Activated CD4-positive, alpha-beta T cell treated with anti-CD3 and anti-CD28 coated beads, Interleukin-2, amount 10 ng/mL, durations not matched to agents 24 days and 14 days (primary cell): ENCODE measurements at regions not wholly inside any gene's neighbourhood (a gene's known extent, or its start where the extent isn't known, plus 50 kb on each side); places are given as distances from the start of the nearest gene placed in this dataset.
"Not testable (repeated sequence)": the region's sequence is repeated elsewhere in the genome, so short reads cannot be mapped to it uniquely, and the experiment has no call there.

ENCODE experiments used
- DNase-seq: peaks from one replicate; pipeline ENCODE4 v3.0.0; 2022
- H3K27ac Mint-ChIP-seq: one replicate; pipeline ENCODE4 v1.8.0; 2022; ENCODE audit warnings: mild to moderate bottlenecking, mixed read lengths
- H3K27me3 Mint-ChIP-seq: one replicate; pipeline ENCODE4 v1.8.0; 2022; ENCODE audit warnings: mixed read lengths
- H3K36me3 Mint-ChIP-seq: one replicate; pipeline ENCODE4 v1.8.0; 2022; ENCODE audit warnings: low read depth, mild to moderate bottlenecking, mixed read lengths
- H3K4me1 Mint-ChIP-seq: one replicate; pipeline ENCODE4 v1.8.0; 2021; ENCODE audit warnings: mixed read lengths
- H3K4me3 Mint-ChIP-seq: one replicate; pipeline ENCODE4 v1.8.0; 2022; ENCODE audit warnings: mild to moderate bottlenecking, moderate library complexity, mixed read lengths
- H3K9me3 Mint-ChIP-seq: one replicate; pipeline ENCODE4 v1.8.0; 2021; ENCODE audit warnings: mixed read lengths
- intact Hi-C: fragments of 100-400 bp; cut with micrococcal nuclease; formaldehyde crosslinking; loops from one replicate; pipeline ENCODE4 v1.15.1; 2023

- no peaks in the 10 kb centered on the region for H3K27me3 Mint-ChIP-seq
- peaks cover 6% of the 10 kb centered on the region for H3K9me3 Mint-ChIP-seq
- DNase-seq = no peak
- no peaks in the 10 kb centered on the region for H3K4me1 Mint-ChIP-seq
- no peak overlapping the region for H3K27ac Mint-ChIP-seq
- intact Hi-C loops = no loop called here
- H3K4me3 Mint-ChIP-seq = no peak overlapping the region
- H3K36me3 Mint-ChIP-seq = no peaks in the 10 kb centered on the region
Observed at GRCh38 chr22:34592123-34592740, 473.7 kb upstream of the ISX start.

GRCh38 chr22:34599567-34599966, 466.4 kb upstream of the ISX start:
- intact Hi-C loops = no loop called here
- Mint-ChIP-seq H3K4me1 (no peaks in the 10 kb centered on the region), H3K27ac (no peak overlapping the region), H3K9me3 (peaks cover 5% of the 10 kb centered on the region), H3K4me3 (no peak overlapping the region), H3K27me3 (no peaks in the 10 kb centered on the region), H3K36me3 (no peaks in the 10 kb centered on the region)
- DNase-seq = no peak

- no peaks in the 10 kb centered on the region for H3K27me3 Mint-ChIP-seq
- no peak for DNase-seq
- no peak overlapping the region for H3K4me3 Mint-ChIP-seq
- H3K36me3 Mint-ChIP-seq = no peaks in the 10 kb centered on the region
- no peaks in the 10 kb centered on the region for H3K4me1 Mint-ChIP-seq
- intact Hi-C loops = no loop called here
- no peak overlapping the region for H3K27ac Mint-ChIP-seq
- H3K9me3 Mint-ChIP-seq = no peaks in the 10 kb centered on the region
Observed at GRCh38 chr22:34604312-34604711, 461.6 kb upstream of the ISX start.

- no peak overlapping the region for H3K4me3 Mint-ChIP-seq
- intact Hi-C loops = no loop called here
- no peaks in the 10 kb centered on the region for H3K4me1 Mint-ChIP-seq
- no peaks in the 10 kb centered on the region for H3K27me3 Mint-ChIP-seq
- no peak for DNase-seq
- H3K36me3 Mint-ChIP-seq = no peaks in the 10 kb centered on the region
- peaks cover 3% of the 10 kb centered on the region for H3K9me3 Mint-ChIP-seq
- no peak overlapping the region for H3K27ac Mint-ChIP-seq
Observed at GRCh38 chr22:34608106-34608505, 457.9 kb upstream of the ISX start.

- Mint-ChIP-seq H3K4me3 (no peak overlapping the region), H3K4me1 (no peaks in the 10 kb centered on the region), H3K9me3 (peaks cover 3% of the 10 kb centered on the region), H3K27me3 (no peaks in the 10 kb centered on the region), H3K27ac (no peak overlapping the region), H3K36me3 (no peaks in the 10 kb centered on the region)
- DNase-seq = no peak
- intact Hi-C loops = no loop called here
Observed at GRCh38 chr22:34608540-34609115, 457.3 kb upstream of the ISX start.

- Mint-ChIP-seq H3K9me3 (peaks cover 3% of the 10 kb centered on the region), H3K4me1 (no peaks in the 10 kb centered on the region), H3K4me3 (no peak overlapping the region), H3K27me3 (no peaks in the 10 kb centered on the region), H3K27ac (no peak overlapping the region), H3K36me3 (no peaks in the 10 kb centered on the region)
- DNase-seq = no peak
- intact Hi-C loops = no loop called here
Observed at GRCh38 chr22:34609646-34610045, 456.3 kb upstream of the ISX start.

GRCh38 chr22:34620161-34620560, 445.8 kb upstream of the ISX start:
- intact Hi-C loops = no loop called here
- no peak overlapping the region for H3K4me3 Mint-ChIP-seq

GRCh38 chr22:34620832-34621231, 445.1 kb upstream of the ISX start:
- intact Hi-C loops = no loop called here
- no peak overlapping the region for H3K27ac Mint-ChIP-seq
- no peaks in the 10 kb centered on the region for H3K27me3 Mint-ChIP-seq
- H3K4me1 Mint-ChIP-seq = no peaks in the 10 kb centered on the region
- H3K36me3 Mint-ChIP-seq = no peaks in the 10 kb centered on the region
- H3K4me3 Mint-ChIP-seq = no peak overlapping the region
- no peak for DNase-seq
- H3K9me3 Mint-ChIP-seq = peaks cover 5% of the 10 kb centered on the region

More at GRCh38 chr22:34620161-34620560, 445.8 kb upstream of the ISX start:
- Mint-ChIP-seq H3K27ac (no peak overlapping the region), H3K36me3 (no peaks in the 10 kb centered on the region), H3K27me3 (no peaks in the 10 kb centered on the region), H3K9me3 (peaks cover 5% of the 10 kb centered on the region), H3K4me1 (no peaks in the 10 kb centered on the region)
- DNase-seq = no peak

- Mint-ChIP-seq H3K27me3 (no peaks in the 10 kb centered on the region), H3K4me1 (no peaks in the 10 kb centered on the region), H3K4me3 (no peak overlapping the region), H3K27ac (no peak overlapping the region), H3K9me3 (peaks cover 8% of the 10 kb centered on the region), H3K36me3 (no peaks in the 10 kb centered on the region)
- intact Hi-C loops = no loop called here
- no peak for DNase-seq
Observed at GRCh38 chr22:34622602-34623001, 443.4 kb upstream of the ISX start.

GRCh38 chr22:34623580-34623979, 442.4 kb upstream of the ISX start:
- DNase-seq = no peak
- intact Hi-C loops = no loop called here
- Mint-ChIP-seq H3K4me3 (no peak overlapping the region), H3K27ac (no peak overlapping the region), H3K27me3 (no peaks in the 10 kb centered on the region), H3K4me1 (no peaks in the 10 kb centered on the region), H3K36me3 (no peaks in the 10 kb centered on the region), H3K9me3 (peaks cover 10% of the 10 kb centered on the region)

- H3K9me3 Mint-ChIP-seq = peaks cover 13% of the 10 kb centered on the region
- H3K4me1 Mint-ChIP-seq, H3K36me3 Mint-ChIP-seq, H3K27me3 Mint-ChIP-seq, H3K4me3 Mint-ChIP-seq, H3K27ac Mint-ChIP-seq, intact Hi-C loops, DNase-seq: not testable (repeated sequence)
Observed at GRCh38 chr22:34625892-34626291, 440.1 kb upstream of the ISX start.

GRCh38 chr22:34638128-34638527, 427.8 kb upstream of the ISX start:
- H3K4me1 Mint-ChIP-seq = no peaks in the 10 kb centered on the region
- DNase-seq = no peak
- H3K9me3 Mint-ChIP-seq = no peaks in the 10 kb centered on the region
- intact Hi-C loops = no loop called here
- H3K36me3 Mint-ChIP-seq = no peaks in the 10 kb centered on the region
- no peaks in the 10 kb centered on the region for H3K27me3 Mint-ChIP-seq
- H3K27ac Mint-ChIP-seq = no peak overlapping the region
- H3K4me3 Mint-ChIP-seq = no peak overlapping the region

- Mint-ChIP-seq H3K4me3 (no peak overlapping the region), H3K27me3 (no peaks in the 10 kb centered on the region), H3K9me3 (no peaks in the 10 kb centered on the region), H3K36me3 (no peaks in the 10 kb centered on the region), H3K4me1 (no peaks in the 10 kb centered on the region), H3K27ac (no peak overlapping the region)
- intact Hi-C loops = no loop called here
- no peak for DNase-seq
Observed at GRCh38 chr22:34639911-34640310, 426.0 kb upstream of the ISX start.

- Mint-ChIP-seq H3K9me3 (no peaks in the 10 kb centered on the region), H3K36me3 (no peaks in the 10 kb centered on the region)
- intact Hi-C loops = no loop called here
Observed at GRCh38 chr22:34645375-34645774, 420.6 kb upstream of the ISX start.

GRCh38 chr22:34669001-34669400, 397.0 kb upstream of the ISX start:
- H3K27me3 Mint-ChIP-seq = no peaks in the 10 kb centered on the region
- H3K4me3 Mint-ChIP-seq = no peak overlapping the region
- H3K9me3 Mint-ChIP-seq = peaks cover 7% of the 10 kb centered on the region
- no peak for DNase-seq
- intact Hi-C loops = no loop called here
- no peak overlapping the region for H3K27ac Mint-ChIP-seq
- no peaks in the 10 kb centered on the region for H3K36me3 Mint-ChIP-seq
- H3K4me1 Mint-ChIP-seq = no peaks in the 10 kb centered on the region

More at GRCh38 chr22:34645375-34645774, 420.6 kb upstream of the ISX start:
- Mint-ChIP-seq H3K4me3 (no peak overlapping the region), H3K27me3 (no peaks in the 10 kb centered on the region), H3K27ac (no peak overlapping the region), H3K4me1 (no peaks in the 10 kb centered on the region)
- DNase-seq = no peak
